ENCODE measurements at regions not wholly inside any gene's neighbourhood (a gene's known extent, or its start where the extent isn't known, plus 50 kb on each side); places are given as distances from the start of the nearest gene placed in this dataset.

DNA sequence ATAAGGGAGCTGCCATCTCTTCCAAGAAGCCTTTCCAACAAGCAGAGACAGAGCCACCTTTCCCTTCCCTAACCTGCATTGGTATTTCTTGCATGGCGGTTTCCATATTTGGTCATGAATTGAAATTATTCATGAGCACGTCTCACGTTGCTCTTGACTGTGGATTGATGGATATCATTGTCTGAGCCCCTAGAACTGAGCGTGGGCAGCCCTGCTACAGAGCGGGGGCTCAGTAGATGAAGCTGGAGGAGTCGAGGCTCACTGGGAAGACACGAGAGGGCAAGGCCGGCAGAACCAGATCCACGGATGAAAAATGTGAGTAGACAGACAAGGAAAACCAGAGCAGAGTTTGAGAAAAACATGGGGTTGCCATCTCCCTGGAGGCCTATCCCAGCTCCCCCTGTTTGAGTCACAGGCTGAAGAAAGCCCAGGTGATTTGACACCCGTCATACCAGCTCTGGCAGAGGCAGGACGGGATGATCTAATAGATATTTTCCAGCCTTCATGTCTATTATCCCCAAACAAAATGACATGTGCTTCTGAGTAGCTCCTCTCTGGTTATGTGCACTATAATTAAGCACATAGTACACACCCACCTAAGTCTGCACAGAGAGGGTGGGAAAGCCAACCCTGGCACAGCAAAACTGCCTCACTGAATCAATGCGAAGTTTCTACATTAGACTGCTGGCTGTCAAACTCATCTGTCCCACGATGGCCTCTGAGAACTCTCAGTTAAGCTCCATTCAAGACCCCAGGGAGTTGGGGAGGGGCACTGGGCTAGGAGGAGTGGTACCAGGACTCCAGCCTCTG is 363.5 kb upstream of the KLHL29 start:
- no peak for TF ChIP-seq TAF1 (IDR thresholded peaks at IDR 0.05; ENCODE audit: low read depth, low read length)
- TF ChIP-seq POLR2AphosphoS5 (IDR thresholded peaks at IDR 0.05; ENCODE audit: low read depth, low read length): no peak
- no peak for TF ChIP-seq PAX5 (IDR thresholded peaks at IDR 0.05; ENCODE audit: insufficient read depth, low read length, severe bottlenecking)
- TF ChIP-seq POLR2A (IDR thresholded peaks at IDR 0.05; ENCODE audit: low read depth, low read length): no peak
- FAIRE-seq: no peak
- DNase-seq (ENCODE audit: insufficient read length, low spot score): no peak

- no peak for DNase-seq (ENCODE audit: insufficient read length, low spot score)
- no peak for FAIRE-seq
- TF ChIP-seq POLR2AphosphoS5 (IDR thresholded peaks at IDR 0.05; ENCODE audit: low read depth, low read length) (no peak), POU2F2 (IDR thresholded peaks at IDR 0.05; ENCODE audit: low read depth, low read length) (no peak), PAX5 (IDR thresholded peaks at IDR 0.05; ENCODE audit: insufficient read depth, low read length, severe bottlenecking) (no peak), TAF1 (IDR thresholded peaks at IDR 0.05; ENCODE audit: low read depth, low read length) (no peak), POLR2A (IDR thresholded peaks at IDR 0.05; ENCODE audit: low read depth, low read length) (no peak), SPI1 (IDR thresholded peaks at IDR 0.05; ENCODE audit: low read depth, low read length) (no peak)
Observed at GRCh38 chr2:23023722-23024121, 361.3 kb upstream of the KLHL29 start.

- TF ChIP-seq TAF1 (IDR thresholded peaks at IDR 0.05; ENCODE audit: low read depth, low read length) (no peak), POLR2AphosphoS5 (IDR thresholded peaks at IDR 0.05; ENCODE audit: low read depth, low read length) (no peak), PAX5 (IDR thresholded peaks at IDR 0.05; ENCODE audit: insufficient read depth, low read length, severe bottlenecking) (no peak), POU2F2 (IDR thresholded peaks at IDR 0.05; ENCODE audit: low read depth, low read length) (no peak), SPI1 (IDR thresholded peaks at IDR 0.05; ENCODE audit: low read depth, low read length) (no peak), POLR2A (IDR thresholded peaks at IDR 0.05; ENCODE audit: low read depth, low read length) (no peak)
- FAIRE-seq (no peak), DNase-seq (ENCODE audit: insufficient read length, low spot score) (no peak)
Observed at GRCh38 chr2:23026671-23027070, 358.3 kb upstream of the KLHL29 start.

- FAIRE-seq (no peak), DNase-seq (ENCODE audit: insufficient read length, low spot score) (no peak)
- TF ChIP-seq SPI1 (IDR thresholded peaks at IDR 0.05; ENCODE audit: low read depth, low read length) (no peak), POLR2A (IDR thresholded peaks at IDR 0.05; ENCODE audit: low read depth, low read length) (no peak), POLR2AphosphoS5 (IDR thresholded peaks at IDR 0.05; ENCODE audit: low read depth, low read length) (no peak), PAX5 (IDR thresholded peaks at IDR 0.05; ENCODE audit: insufficient read depth, low read length, severe bottlenecking) (no peak), POU2F2 (IDR thresholded peaks at IDR 0.05; ENCODE audit: low read depth, low read length) (no peak), TAF1 (IDR thresholded peaks at IDR 0.05; ENCODE audit: low read depth, low read length) (no peak)
Observed at GRCh38 chr2:23027396-23027795, 357.6 kb upstream of the KLHL29 start.

GRCh38 chr2:23028106-23028505 is 356.9 kb upstream of the KLHL29 start:
- no peak for DNase-seq (ENCODE audit: insufficient read length, low spot score)
- TF ChIP-seq SPI1 (IDR thresholded peaks at IDR 0.05; ENCODE audit: low read depth, low read length): no peak
- no peak for TF ChIP-seq POLR2AphosphoS5 (IDR thresholded peaks at IDR 0.05; ENCODE audit: low read depth, low read length)
- TF ChIP-seq PAX5 (IDR thresholded peaks at IDR 0.05; ENCODE audit: insufficient read depth, low read length, severe bottlenecking): no peak
- TF ChIP-seq POU2F2 (IDR thresholded peaks at IDR 0.05; ENCODE audit: low read depth, low read length): no peak
- no peak for TF ChIP-seq TAF1 (IDR thresholded peaks at IDR 0.05; ENCODE audit: low read depth, low read length)
- no peak for TF ChIP-seq POLR2A (IDR thresholded peaks at IDR 0.05; ENCODE audit: low read depth, low read length)
- FAIRE-seq: no peak

- TF ChIP-seq POU2F2 (IDR thresholded peaks at IDR 0.05; ENCODE audit: low read depth, low read length) (no peak), PAX5 (IDR thresholded peaks at IDR 0.05; ENCODE audit: insufficient read depth, low read length, severe bottlenecking) (no peak), TAF1 (IDR thresholded peaks at IDR 0.05; ENCODE audit: low read depth, low read length) (no peak), POLR2AphosphoS5 (IDR thresholded peaks at IDR 0.05; ENCODE audit: low read depth, low read length) (no peak), SPI1 (IDR thresholded peaks at IDR 0.05; ENCODE audit: low read depth, low read length) (no peak), POLR2A (IDR thresholded peaks at IDR 0.05; ENCODE audit: low read depth, low read length) (no peak)
- no peak for FAIRE-seq
- no peak for DNase-seq (ENCODE audit: insufficient read length, low spot score)
Observed at GRCh38 chr2:23029111-23029510, 355.9 kb upstream of the KLHL29 start.

DNA sequence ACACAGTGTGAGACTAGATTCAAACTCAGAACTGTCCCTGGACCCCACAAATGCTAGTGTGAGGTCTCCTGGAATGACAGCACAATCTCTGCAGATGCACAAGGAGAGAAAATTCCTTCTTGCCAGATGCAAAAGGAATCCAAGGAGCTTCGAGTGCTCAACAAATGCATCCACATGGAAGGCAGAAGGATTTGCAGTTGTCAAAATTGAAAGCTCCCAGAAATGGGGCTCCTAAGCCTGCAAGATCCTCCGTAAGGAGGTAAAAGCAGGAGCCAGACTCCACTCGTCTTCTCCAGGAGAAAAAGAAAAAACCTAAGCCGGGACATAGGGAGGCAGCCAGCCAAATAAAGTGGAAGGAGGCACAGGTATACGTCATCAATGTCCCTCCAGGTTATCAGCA is 355.0 kb upstream of the KLHL29 start:
- FAIRE-seq (no peak), DNase-seq (ENCODE audit: insufficient read length, low spot score) (no peak)
- no peak for TF ChIP-seq PAX5 (IDR thresholded peaks at IDR 0.05; ENCODE audit: insufficient read depth, low read length, severe bottlenecking)
- no peak for TF ChIP-seq POLR2AphosphoS5 (IDR thresholded peaks at IDR 0.05; ENCODE audit: low read depth, low read length)
- TF ChIP-seq POLR2A (IDR thresholded peaks at IDR 0.05; ENCODE audit: low read depth, low read length): no peak
- TF ChIP-seq TAF1 (IDR thresholded peaks at IDR 0.05; ENCODE audit: low read depth, low read length): no peak
- no peak for TF ChIP-seq SPI1 (IDR thresholded peaks at IDR 0.05; ENCODE audit: low read depth, low read length)
- TF ChIP-seq POU2F2 (IDR thresholded peaks at IDR 0.05; ENCODE audit: low read depth, low read length): no peak

GRCh38 chr2:23034996-23035395 is 350.0 kb upstream of the KLHL29 start:
- DNase-seq (ENCODE audit: insufficient read length, low spot score) (no peak), FAIRE-seq (no peak)
- TF ChIP-seq POLR2A (IDR thresholded peaks at IDR 0.05; ENCODE audit: low read depth, low read length) (no peak), TAF1 (IDR thresholded peaks at IDR 0.05; ENCODE audit: low read depth, low read length) (no peak), POLR2AphosphoS5 (IDR thresholded peaks at IDR 0.05; ENCODE audit: low read depth, low read length) (no peak), PAX5 (IDR thresholded peaks at IDR 0.05; ENCODE audit: insufficient read depth, low read length, severe bottlenecking) (no peak), SPI1 (IDR thresholded peaks at IDR 0.05; ENCODE audit: low read depth, low read length) (no peak), POU2F2 (IDR thresholded peaks at IDR 0.05; ENCODE audit: low read depth, low read length) (no peak)

GRCh38 chr2:23036629-23037028 is 348.4 kb upstream of the KLHL29 start:
- FAIRE-seq (no peak), DNase-seq (ENCODE audit: insufficient read length, low spot score) (no peak)
- TF ChIP-seq TAF1 (IDR thresholded peaks at IDR 0.05; ENCODE audit: low read depth, low read length): no peak
- TF ChIP-seq POLR2AphosphoS5 (IDR thresholded peaks at IDR 0.05; ENCODE audit: low read depth, low read length): no peak
- no peak for TF ChIP-seq POLR2A (IDR thresholded peaks at IDR 0.05; ENCODE audit: low read depth, low read length)
- no peak for TF ChIP-seq SPI1 (IDR thresholded peaks at IDR 0.05; ENCODE audit: low read depth, low read length)
- TF ChIP-seq POU2F2 (IDR thresholded peaks at IDR 0.05; ENCODE audit: low read depth, low read length): no peak
- TF ChIP-seq PAX5 (IDR thresholded peaks at IDR 0.05; ENCODE audit: insufficient read depth, low read length, severe bottlenecking): no peak
